ENCODE measurements at regions not wholly inside any gene's neighbourhood (a gene's known extent, or its start where the extent isn't known, plus 50 kb on each side); places are given as distances from the start of the nearest gene placed in this dataset.

- no peak for TF ChIP-seq EZH2 (IDR thresholded peaks at IDR 0.05; ENCODE audit: low read depth, low read length, severe bottlenecking)
- no peak for TF ChIP-seq SIRT6 (IDR thresholded peaks at IDR 0.05; ENCODE audit: low read length)
- TF ChIP-seq SP4 (IDR thresholded peaks at IDR 0.05; ENCODE audit: low read length): no peak
- TF ChIP-seq JUND (IDR thresholded peaks at IDR 0.05; ENCODE audit: low read length): no peak
Measured at GRCh38 chr18:28366676-28367075, 189.7 kb upstream of the CDH2 start (continued).
